ENCODE measurements at regions not wholly inside any gene's neighbourhood (a gene's known extent, or its start where the extent isn't known, plus 50 kb on each side); places are given as distances from the start of the nearest gene placed in this dataset.
"Not testable (repeated sequence)": the region's sequence is repeated elsewhere in the genome, so short reads cannot be mapped to it uniquely, and the experiment has no call there.

- H3K36me3 ChIP-seq (ENCODE audit: control insufficient read depth, insufficient read depth, low read length) = no peaks in the 10 kb centered on the region
- TF ChIP-seq CTCF (IDR thresholded peaks at IDR 0.05; ENCODE audit: insufficient read depth in 1 of 2, low read depth in 1 of 2, low read length in 1 of 2, severe bottlenecking in 1 of 2, unreplicated experiment in 1 of 2) = no peak
- no peak for DNase-seq
- CTCF ChIA-PET = no interaction called here
- H3K9me3 ChIP-seq = no peaks in the 10 kb centered on the region
- peaks cover 10% of the 10 kb centered on the region for H3K4me1 Mint-ChIP-seq (ENCODE audit: low read depth, unreplicated experiment)
- no peak overlapping the region for H3K27ac Mint-ChIP-seq (ENCODE audit: unreplicated experiment)
- H3K4me3 ChIP-seq (ENCODE audit: low read depth, low read length) = no peak overlapping the region
- POLR2A ChIA-PET = no interaction called here
- H3K27me3 ChIP-seq (replicated peaks; ENCODE audit: control insufficient read depth, insufficient read depth, low read length) = no peaks in the 10 kb centered on the region
- H3K9me3 Mint-ChIP-seq (ENCODE audit: unreplicated experiment) = no peaks in the 10 kb centered on the region
- H3K27me3 Mint-ChIP-seq (ENCODE audit: insufficient read depth, unreplicated experiment) = peaks cover 2% of the 10 kb centered on the region
- H3K4me3 Mint-ChIP-seq (ENCODE audit: unreplicated experiment) = no peak overlapping the region
- BruUV-seq (replicated peaks) = no TSS peak
- H3K4me1 ChIP-seq = peaks cover 6% of the 10 kb centered on the region; the same call in 1 of the 2 replicates
- no peaks in the 10 kb centered on the region for H3K36me3 Mint-ChIP-seq (ENCODE audit: insufficient read depth, unreplicated experiment)
- intact Hi-C loops (cut with micrococcal nuclease; ENCODE audit: unreplicated experiment) = no loop called here
Observed at GRCh38 chr10:4240608-4241197, 455.7 kb upstream of the KLF6 start.

- Mint-ChIP-seq H3K4me3 (ENCODE audit: unreplicated experiment) (no peak overlapping the region), H3K4me1 (ENCODE audit: low read depth, unreplicated experiment) (peaks cover 10% of the 10 kb centered on the region), H3K27ac (ENCODE audit: unreplicated experiment) (no peak overlapping the region), H3K27me3 (ENCODE audit: insufficient read depth, unreplicated experiment) (peaks cover 2% of the 10 kb centered on the region), H3K36me3 (ENCODE audit: insufficient read depth, unreplicated experiment) (no peaks in the 10 kb centered on the region), H3K9me3 (ENCODE audit: unreplicated experiment) (no peaks in the 10 kb centered on the region)
- no peaks in the 10 kb centered on the region for H3K9me3 ChIP-seq
- POLR2A ChIA-PET = no interaction called here
- H3K4me1 ChIP-seq = peaks cover 6% of the 10 kb centered on the region; the same call in 1 of the 2 replicates
- CTCF ChIA-PET = no interaction called here
- intact Hi-C loops (cut with micrococcal nuclease; ENCODE audit: unreplicated experiment) = no loop called here
- no peaks in the 10 kb centered on the region for H3K27me3 ChIP-seq (replicated peaks; ENCODE audit: control insufficient read depth, insufficient read depth, low read length)
- no peak overlapping the region for H3K4me3 ChIP-seq (ENCODE audit: low read depth, low read length)
- no peak for TF ChIP-seq CTCF (IDR thresholded peaks at IDR 0.05; ENCODE audit: insufficient read depth in 1 of 2, low read depth in 1 of 2, low read length in 1 of 2, severe bottlenecking in 1 of 2, unreplicated experiment in 1 of 2)
- H3K36me3 ChIP-seq (ENCODE audit: control insufficient read depth, insufficient read depth, low read length) = no peaks in the 10 kb centered on the region
- BruUV-seq (replicated peaks) = no TSS peak
- DNase-seq = no peak
Observed at GRCh38 chr10:4239186-4239585, 454.2 kb upstream of the KLF6 start.

- H3K4me1 Mint-ChIP-seq (ENCODE audit: low read depth, unreplicated experiment); H3K27me3 ChIP-seq (replicated peaks; ENCODE audit: control insufficient read depth, insufficient read depth, low read length); H3K27me3 Mint-ChIP-seq (ENCODE audit: insufficient read depth, unreplicated experiment); POLR2A ChIA-PET; H3K9me3 ChIP-seq; DNase-seq; BruUV-seq (replicated peaks); CTCF ChIA-PET; H3K27ac Mint-ChIP-seq (ENCODE audit: unreplicated experiment); H3K36me3 ChIP-seq (ENCODE audit: control insufficient read depth, insufficient read depth, low read length); intact Hi-C loops (cut with micrococcal nuclease; ENCODE audit: unreplicated experiment); H3K9me3 Mint-ChIP-seq (ENCODE audit: unreplicated experiment); H3K36me3 Mint-ChIP-seq (ENCODE audit: insufficient read depth, unreplicated experiment); H3K4me3 ChIP-seq (ENCODE audit: low read depth, low read length); H3K4me1 ChIP-seq; H3K4me3 Mint-ChIP-seq (ENCODE audit: unreplicated experiment): not testable (repeated sequence)
Observed at GRCh38 chr10:4236905-4237304, 451.9 kb upstream of the KLF6 start.

- no peak for DNase-seq
- no TSS peak for BruUV-seq (replicated peaks)
- Histone ChIP-seq H3K4me3 (ENCODE audit: low read depth, low read length) (no peak overlapping the region), H3K27me3 (replicated peaks; ENCODE audit: control insufficient read depth, insufficient read depth, low read length) (no peaks in the 10 kb centered on the region), H3K4me1 (no peaks in the 10 kb centered on the region), H3K36me3 (ENCODE audit: control insufficient read depth, insufficient read depth, low read length) (no peaks in the 10 kb centered on the region), H3K9me3 (no peaks in the 10 kb centered on the region)
- POLR2A ChIA-PET = no interaction called here
- intact Hi-C loops (cut with micrococcal nuclease; ENCODE audit: unreplicated experiment) = no loop called here
- Mint-ChIP-seq H3K4me3 (ENCODE audit: unreplicated experiment) (no peak overlapping the region), H3K4me1 (ENCODE audit: low read depth, unreplicated experiment) (no peaks in the 10 kb centered on the region), H3K36me3 (ENCODE audit: insufficient read depth, unreplicated experiment) (no peaks in the 10 kb centered on the region), H3K27ac (ENCODE audit: unreplicated experiment) (no peak overlapping the region), H3K27me3 (ENCODE audit: insufficient read depth, unreplicated experiment) (peaks cover 2% of the 10 kb centered on the region), H3K9me3 (ENCODE audit: unreplicated experiment) (no peaks in the 10 kb centered on the region)
- no peak for TF ChIP-seq CTCF (IDR thresholded peaks at IDR 0.05; ENCODE audit: insufficient read depth in 1 of 2, low read depth in 1 of 2, low read length in 1 of 2, severe bottlenecking in 1 of 2, unreplicated experiment in 1 of 2)
- CTCF ChIA-PET = interaction anchor here (0.6 kb wide), 1 partner anchor 851 kb away, joined by 4 read pairs; no protein-coding TSS in a partner anchor
Observed at GRCh38 chr10:4234661-4235060, 449.7 kb upstream of the KLF6 start.
